Thoracic aorta (tissue), 2 donors: ENCODE measurements at regions not wholly inside any gene's neighbourhood (a gene's known extent, or its start where the extent isn't known, plus 50 kb on each side); places are given as distances from the start of the nearest gene placed in this dataset.

ENCODE experiments used
- ATAC-seq: fragments of 150-250 bp; one replicate; pipeline ENCODE4 v1.8.0; 2017; ENCODE audit warnings: low read depth; ENCODE audit not compliant: insufficient number of reproducible peaks, low FRiP score
- DNase-seq: peaks from one replicate; pipeline ENCODE4 v3.0.0-alpha.2; 2020; ENCODE audit warnings: low spot score
- H3K27ac ChIP-seq, 2 donors: fragments of 200-600 bp; sonication (generic); 1 replicate in 1 of 2; 2 replicates in 1 of 2; pipeline ENCODE4 v1.5.1; 2016; ENCODE audit warnings: mild to moderate bottlenecking in 2 of 2, moderate library complexity in 2 of 2
- H3K27me3 ChIP-seq: fragments of 200-600 bp; sonication (generic); replicated peaks from 2 replicates; pipeline ENCODE4 v1.6.0; 2016; ENCODE audit warnings: mild to moderate bottlenecking; ENCODE audit not compliant: insufficient read depth
- H3K36me3 ChIP-seq: fragments of 200-600 bp; sonication (generic); one replicate; pipeline ENCODE4 v1.5.1; 2016
- H3K4me1 ChIP-seq, 2 donors: fragments of 200-600 bp; sonication (generic); 1 replicate in 1 of 2; 2 replicates in 1 of 2; pipeline versions ENCODE4 v1.5.1 to v1.6.0; 2016; ENCODE audit warnings: low read depth in 2 of 2, mild to moderate bottlenecking in 1 of 2; ENCODE audit not compliant: control insufficient read depth in 1 of 2
- H3K4me3 ChIP-seq: fragments of 200-600 bp; sonication (generic); 2 replicates; pipeline ENCODE4 v1.5.1; 2016; ENCODE audit warnings: mild to moderate bottlenecking
- H3K9me3 ChIP-seq: fragments of 200-600 bp; sonication (generic); 2 replicates; pipeline ENCODE4 v1.5.1; 2016
- TF ChIP-seq, protein P1 (sequence below): fragments of 200-600 bp; sonication (generic); IDR thresholded peaks from one replicate; pipeline ENCODE4 v1.5.1; 2019; ENCODE audit warnings: antibody characterized with exemption

DNA sequence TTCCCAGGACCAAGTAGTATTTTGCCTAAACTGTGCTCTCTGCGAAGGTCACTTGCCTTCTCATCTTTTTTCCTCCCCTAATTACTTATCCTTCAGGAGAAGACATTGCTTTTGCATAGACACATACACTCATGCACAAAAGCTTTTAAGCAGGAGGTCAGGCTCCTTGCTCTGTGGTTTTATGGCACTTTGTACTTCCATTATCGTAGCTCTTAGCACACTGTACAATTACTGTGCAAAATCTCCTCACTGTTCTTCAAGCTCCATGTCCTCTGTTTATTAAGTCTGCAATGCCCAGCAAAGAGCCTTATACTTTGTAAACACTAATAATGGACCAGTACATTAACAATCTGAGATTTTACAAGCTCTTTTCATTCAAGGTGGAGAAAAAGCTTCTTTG, 188.4 kb upstream of the GNPDA2 start:
- Histone ChIP-seq H3K27me3 (no peaks in the 10 kb centered on the region), H3K36me3 (no peaks in the 10 kb centered on the region), H3K4me1 (no peaks in the 10 kb centered on the region), H3K9me3 (no peaks in the 10 kb centered on the region), H3K27ac (no peak overlapping the region), H3K4me3 (no peak overlapping the region)
- TF ChIP-seq, protein P1, sequence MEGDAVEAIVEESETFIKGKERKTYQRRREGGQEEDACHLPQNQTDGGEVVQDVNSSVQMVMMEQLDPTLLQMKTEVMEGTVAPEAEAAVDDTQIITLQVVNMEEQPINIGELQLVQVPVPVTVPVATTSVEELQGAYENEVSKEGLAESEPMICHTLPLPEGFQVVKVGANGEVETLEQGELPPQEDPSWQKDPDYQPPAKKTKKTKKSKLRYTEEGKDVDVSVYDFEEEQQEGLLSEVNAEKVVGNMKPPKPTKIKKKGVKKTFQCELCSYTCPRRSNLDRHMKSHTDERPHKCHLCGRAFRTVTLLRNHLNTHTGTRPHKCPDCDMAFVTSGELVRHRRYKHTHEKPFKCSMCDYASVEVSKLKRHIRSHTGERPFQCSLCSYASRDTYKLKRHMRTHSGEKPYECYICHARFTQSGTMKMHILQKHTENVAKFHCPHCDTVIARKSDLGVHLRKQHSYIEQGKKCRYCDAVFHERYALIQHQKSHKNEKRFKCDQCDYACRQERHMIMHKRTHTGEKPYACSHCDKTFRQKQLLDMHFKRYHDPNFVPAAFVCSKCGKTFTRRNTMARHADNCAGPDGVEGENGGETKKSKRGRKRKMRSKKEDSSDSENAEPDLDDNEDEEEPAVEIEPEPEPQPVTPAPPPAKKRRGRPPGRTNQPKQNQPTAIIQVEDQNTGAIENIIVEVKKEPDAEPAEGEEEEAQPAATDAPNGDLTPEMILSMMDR, result no peak
- no peak for ATAC-seq
- DNase-seq, result no peak

DNA sequence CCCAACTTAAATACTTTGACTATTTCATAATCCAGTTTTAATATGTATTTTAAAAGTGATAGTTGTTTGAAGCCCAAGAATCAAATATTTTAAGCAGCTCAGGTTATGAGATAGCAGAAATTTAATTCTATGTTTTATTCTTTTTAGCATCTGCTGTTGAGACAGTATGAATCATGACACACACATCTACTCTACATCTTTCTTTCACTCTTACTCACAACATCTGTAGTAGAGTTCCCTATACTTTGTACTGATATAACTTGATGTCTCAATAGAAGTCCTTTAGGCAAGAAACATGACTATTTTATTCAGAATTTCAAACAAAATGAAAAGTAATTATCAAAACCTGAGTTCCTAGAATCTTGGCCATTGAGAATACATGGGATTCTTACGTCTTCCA, 187.9 kb upstream of the GNPDA2 start:
- TF ChIP-seq, protein P1, result no peak
- no peaks in the 10 kb centered on the region for H3K36me3 ChIP-seq
- H3K27ac ChIP-seq, result no peak overlapping the region
- no peak for DNase-seq
- no peak for ATAC-seq
- no peaks in the 10 kb centered on the region for H3K27me3 ChIP-seq
- H3K4me1 ChIP-seq, result no peaks in the 10 kb centered on the region
- no peaks in the 10 kb centered on the region for H3K9me3 ChIP-seq
- no peak overlapping the region for H3K4me3 ChIP-seq

DNA sequence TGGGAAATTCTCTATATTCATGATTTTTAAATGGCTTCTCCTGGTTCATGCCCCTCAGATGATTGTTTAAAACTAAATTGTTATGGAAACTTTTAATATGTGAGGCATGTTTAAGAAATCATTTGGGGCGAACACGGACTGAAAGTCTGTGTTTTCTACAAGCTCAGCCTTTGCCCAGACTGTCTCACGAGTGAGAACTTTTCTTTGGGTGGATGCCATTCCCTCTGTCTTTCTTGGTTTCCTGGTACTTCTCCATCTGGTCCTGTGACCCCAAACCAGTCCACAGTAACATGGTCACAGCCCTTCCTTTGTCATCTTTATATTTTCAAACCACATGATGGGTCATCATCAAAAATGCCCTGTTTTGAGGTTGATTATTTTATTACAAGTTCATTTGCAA, 186.6 kb upstream of the GNPDA2 start:
- TF ChIP-seq, protein P1, result no peak
- ATAC-seq, result no peak
- Histone ChIP-seq H3K9me3 (no peaks in the 10 kb centered on the region), H3K4me1 (no peaks in the 10 kb centered on the region), H3K27me3 (no peaks in the 10 kb centered on the region), H3K27ac (no peak overlapping the region), H3K36me3 (no peaks in the 10 kb centered on the region), H3K4me3 (no peak overlapping the region)
- DNase-seq, result no peak

DNA sequence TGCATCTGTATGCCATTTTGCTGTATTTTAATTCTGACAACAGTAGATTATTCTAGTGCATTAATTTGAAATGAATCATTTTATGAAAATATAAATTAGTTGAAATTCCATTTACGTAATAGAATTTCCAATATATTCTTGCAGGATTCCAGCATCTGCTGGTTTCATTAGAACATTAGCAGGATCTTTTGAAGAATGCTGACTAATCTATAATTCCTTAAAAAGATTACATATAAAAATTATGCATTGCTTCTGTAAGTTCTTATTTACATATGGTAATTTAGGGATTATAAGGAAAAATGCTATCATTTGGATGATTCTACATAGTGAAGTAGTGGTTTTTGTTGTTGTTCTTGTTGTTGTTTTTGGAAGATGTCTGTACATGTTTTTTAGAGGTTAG, 182.2 kb upstream of the GNPDA2 start:
- TF ChIP-seq, protein P1, result no peak
- ATAC-seq (no peak), DNase-seq (no peak)
- no peaks in the 10 kb centered on the region for H3K27me3 ChIP-seq
- no peaks in the 10 kb centered on the region for H3K9me3 ChIP-seq
- no peak overlapping the region for H3K27ac ChIP-seq
- no peak overlapping the region for H3K4me3 ChIP-seq
- no peaks in the 10 kb centered on the region for H3K4me1 ChIP-seq
- H3K36me3 ChIP-seq, result no peaks in the 10 kb centered on the region

DNA sequence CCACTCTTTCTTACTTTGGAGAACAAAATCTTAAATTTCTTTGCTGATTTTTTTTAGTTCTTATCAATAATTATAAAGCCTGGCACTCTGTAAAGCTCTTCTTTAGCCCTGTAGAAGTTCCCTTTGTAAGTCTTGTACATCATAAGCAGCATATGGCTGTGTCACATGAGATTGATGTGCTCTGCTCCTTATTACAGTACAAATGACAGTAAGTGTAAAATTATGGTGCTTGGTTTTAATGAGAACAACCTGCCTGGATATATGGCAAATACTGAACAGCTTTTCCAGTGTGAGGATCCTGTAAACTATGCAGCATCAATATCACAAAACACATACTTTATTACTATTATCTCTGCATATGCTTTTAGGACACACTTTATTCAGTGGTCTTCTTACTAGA, 145.9 kb upstream of the GNPDA2 start:
- H3K27ac ChIP-seq, result no peak overlapping the region
- ATAC-seq, result no peak
- TF ChIP-seq, protein P1, result no peak
- no peaks in the 10 kb centered on the region for H3K9me3 ChIP-seq
- no peak for DNase-seq
- H3K27me3 ChIP-seq, result no peaks in the 10 kb centered on the region
- H3K4me1 ChIP-seq, result no peaks in the 10 kb centered on the region
- no peak overlapping the region for H3K4me3 ChIP-seq
- no peaks in the 10 kb centered on the region for H3K36me3 ChIP-seq
